ENCODE measurements at regions not wholly inside any gene's neighbourhood (a gene's known extent, or its start where the extent isn't known, plus 50 kb on each side); places are given as distances from the start of the nearest gene placed in this dataset.

- no peak for TF ChIP-seq ZSCAN21 (CRISPR knock-in tag; IDR thresholded peaks at IDR 0.05; ENCODE audit: borderline replicate concordance)
- TF ChIP-seq ZBTB42 (CRISPR knock-in tag; IDR thresholded peaks at IDR 0.05): no peak
- no peak for TF ChIP-seq ZEB1 (IDR thresholded peaks at IDR 0.05; ENCODE audit: insufficient replicate concordance, low read depth)
- no peak for TF ChIP-seq ZNF850 (CRISPR knock-in tag; conservative IDR thresholded peaks at IDR 0.05)
- TF ChIP-seq MTERF4 (CRISPR knock-in tag; IDR thresholded peaks at IDR 0.05): no peak
- TF ChIP-seq SCMH1 (CRISPR knock-in tag; IDR thresholded peaks at IDR 0.05; ENCODE audit: borderline replicate concordance): no peak
- no peak for TF ChIP-seq ZNF329 (CRISPR knock-in tag; IDR thresholded peaks at IDR 0.05; ENCODE audit: low read depth)
- TF ChIP-seq KDM1A (CRISPR knock-in tag; IDR thresholded peaks at IDR 0.05): no peak
Measured at GRCh38 chr5:124072570-124072969, 560.6 kb downstream of the CSNK1G3 start (continued).

GRCh38 chr5:124071039-124071438 lies 559.1 kb downstream of the CSNK1G3 start:
- CTCF ChIA-PET (ENCODE audit: low intra/inter-chr PET ratio, low total read pairs): no interaction called here

More at GRCh38 chr5:124071039-124071438, 559.1 kb downstream of the CSNK1G3 start:
- no peak overlapping the region for H3K27ac ChIP-seq (ENCODE audit: extremely low read length, insufficient read depth, low read length)
- no peak overlapping the region for H3K4me3 ChIP-seq (replicated peaks in 1 of 3; ENCODE audit: insufficient read depth in 1 of 3, low read depth in 2 of 3, low read length in 3 of 3)
- ATAC-seq: no peak
- no TSS peak for BruUV-seq (replicated peaks)
- WGBS (ENCODE audit: low lambda C conversion rate): 38% methylated on average over 4 of the region's 4 CpGs
- H3K9ac ChIP-seq (ENCODE audit: insufficient read depth, low read depth, low read length): no peak overlapping the region
- H3K79me2 ChIP-seq (ENCODE audit: insufficient read depth, low read length): no peaks in the 10 kb centered on the region
- no peaks in the 10 kb centered on the region for H4K20me1 ChIP-seq (ENCODE audit: insufficient read depth, low read length)
- in situ Hi-C loops (cut with HindIII; ENCODE audit: extremely low pct_ligation_motif_present, low pct_unique_long_range_greater_than_20kb): no loop called here
- no peak for DNase-seq (ENCODE audit: low spot score)
- no peak overlapping the region for H3K4me2 ChIP-seq (ENCODE audit: low read depth, low read length)
- intact Hi-C loops (cut with micrococcal nuclease; ENCODE audit: unreplicated experiment): no loop called here
- no peak overlapping the region for H2AFZ ChIP-seq (ENCODE audit: low read length)
- no peaks in the 10 kb centered on the region for H3K36me3 ChIP-seq (replicated peaks in 1 of 2; ENCODE audit: control insufficient read depth in 1 of 2, insufficient read depth in 2 of 2, low read length in 2 of 2)
- H3K9me3 ChIP-seq (ENCODE audit: low read length): peaks cover 11% of the 10 kb centered on the region
- FAIRE-seq: no peak
- POLR2A ChIA-PET: no interaction called here
- H3K27me3 ChIP-seq (ENCODE audit: control insufficient read depth in 1 of 2, insufficient read depth in 2 of 2, low read length in 2 of 2): no peaks in the 10 kb centered on the region
- no peaks in the 10 kb centered on the region for H3K4me1 ChIP-seq (ENCODE audit: insufficient read depth, low read length)
- no peak for TF ChIP-seq CSRNP1 (CRISPR knock-in tag; IDR thresholded peaks at IDR 0.05)
- TF ChIP-seq PTBP1 (IDR thresholded peaks at IDR 0.05; ENCODE audit: low read depth, low read length, poor library complexity, severe bottlenecking): no peak
- TF ChIP-seq IKZF1 (IDR thresholded peaks at IDR 0.05): no peak
- no peak for TF ChIP-seq ZNF83 (CRISPR knock-in tag; IDR thresholded peaks at IDR 0.05; ENCODE audit: borderline replicate concordance)
- TF ChIP-seq KDM6A (CRISPR knock-in tag; IDR thresholded peaks at IDR 0.05; ENCODE audit: low read depth): no peak
- TF ChIP-seq ATRX (CRISPR knock-in tag; IDR thresholded peaks at IDR 0.05; ENCODE audit: borderline replicate concordance): no peak
